NB4 (cell line): ENCODE measurements at regions not wholly inside any gene's neighbourhood (a gene's known extent, or its start where the extent isn't known, plus 50 kb on each side); places are given as distances from the start of the nearest gene placed in this dataset.

ENCODE experiments used
- CTCF ChIP-seq: IDR thresholded peaks from one replicate; pipeline ENCODE4 v1.5.1; 2012; ENCODE audit warnings: low read depth, low read length
- MAX ChIP-seq: IDR thresholded peaks from 2 replicates; pipeline ENCODE4 v1.6.1; 2011; ENCODE audit warnings: low read depth, low read length
- MYC ChIP-seq: IDR thresholded peaks from 2 replicates; pipeline ENCODE4 v1.6.1; 2011; ENCODE audit warnings: low read depth, low read length
- POLR2A ChIP-seq: IDR thresholded peaks from 2 replicates; pipeline ENCODE4 v1.6.1; 2011; ENCODE audit warnings: mild to moderate bottlenecking; ENCODE audit not compliant: insufficient read length; ENCODE audit errors: extremely low read depth

- TF ChIP-seq CTCF: no peak
- TF ChIP-seq MAX: no peak
- no peak for TF ChIP-seq POLR2A
- no peak for TF ChIP-seq MYC
These were observed 58.5 kb upstream of the SLC22A16 start for GRCh38 chr6:110534731-110535492.
